SKM-1 treated with dmso at 0.1 percent for 144 hours (cell line): ENCODE measurements at regions not wholly inside any gene's neighbourhood (a gene's known extent, or its start where the extent isn't known, plus 50 kb on each side); places are given as distances from the start of the nearest gene placed in this dataset.

ENCODE experiments used
- DNase-seq: peaks from one replicate; lab custom pipeline; 2025; ENCODE audit not compliant: unreplicated experiment; lab: John Stamatoyannopoulos, UW

- no peak for DNase-seq
Measured at GRCh38 chr17:63329876-63330275, 116.2 kb downstream of the CYB561 start.

GRCh38 chr17:63331301-63332061 is 114.6 kb downstream of the CYB561 start:
- DNase-seq: no peak

- DNase-seq: no peak
Measured at GRCh38 chr17:63332286-63332685, 113.8 kb downstream of the CYB561 start.

GRCh38 chr17:63333869-63334268 is 112.2 kb downstream of the CYB561 start:
- no peak for DNase-seq

GRCh38 chr17:63335831-63336230 is 110.3 kb downstream of the CYB561 start:
- DNase-seq: no peak

GRCh38 chr17:63337579-63337978 is 108.5 kb downstream of the CYB561 start:
- DNase-seq: no peak

GRCh38 chr17:63338272-63338671 is 107.8 kb downstream of the CYB561 start:
- DNase-seq: no peak

- DNase-seq: no peak
Measured at GRCh38 chr17:63341276-63341675, 104.8 kb downstream of the CYB561 start.

- DNase-seq: no peak
Measured at GRCh38 chr17:63344383-63344782, 101.7 kb downstream of the CYB561 start.

GRCh38 chr17:63345611-63346010 is 100.5 kb downstream of the CYB561 start:
- no peak for DNase-seq

- no peak for DNase-seq
Measured at GRCh38 chr17:63347475-63347874, 98.6 kb downstream of the CYB561 start.

GRCh38 chr17:63349478-63350000 is 96.6 kb downstream of the CYB561 start:
- DNase-seq: no peak

GRCh38 chr17:63350364-63350763 is 95.7 kb downstream of the CYB561 start:
- no peak for DNase-seq

GRCh38 chr17:63354256-63354655 is 91.8 kb downstream of the CYB561 start:
- no peak for DNase-seq

GRCh38 chr17:63356337-63356757 is 89.8 kb downstream of the CYB561 start:
- no peak for DNase-seq

GRCh38 chr17:63358111-63358839 is 87.8 kb downstream of the CYB561 start:
- no peak for DNase-seq

GRCh38 chr17:63358956-63359355 is 87.2 kb downstream of the CYB561 start:
- no peak for DNase-seq

- no peak for DNase-seq
Measured at GRCh38 chr17:63361182-63361581, 84.9 kb downstream of the CYB561 start.

GRCh38 chr17:63362115-63362514 is 84.0 kb downstream of the CYB561 start:
- DNase-seq: no peak

- DNase-seq: no peak
Measured at GRCh38 chr17:63364387-63364786, 81.7 kb downstream of the CYB561 start.

GRCh38 chr17:63364944-63365343 is 81.2 kb downstream of the CYB561 start:
- no peak for DNase-seq
